ENCODE measurements at regions not wholly inside any gene's neighbourhood (a gene's known extent, or its start where the extent isn't known, plus 50 kb on each side); places are given as distances from the start of the nearest gene placed in this dataset.
"Not testable (repeated sequence)": the region's sequence is repeated elsewhere in the genome, so short reads cannot be mapped to it uniquely, and the experiment has no call there.

- peaks cover 13% of the 10 kb centered on the region for H3K27me3 Mint-ChIP-seq
- H3K27ac Mint-ChIP-seq; ATAC-seq; H3K4me3 Mint-ChIP-seq; POLR2A ChIA-PET; H3K9me3 Mint-ChIP-seq (ENCODE audit: low read depth); H3K4me1 Mint-ChIP-seq; H3K36me3 Mint-ChIP-seq (ENCODE audit: low read depth); DNase-seq: not testable (repeated sequence)
- CTCF ChIA-PET = interaction anchor here (0.7 to 21.7 kb wide), 28 partner anchors 9 to 526 kb away, joined by 3 to 356 read pairs (median 4); no protein-coding TSS in a partner anchor
- intact Hi-C loops (cut with DNase I, micrococcal nuclease) = loop anchor here (1.0 to 2.0 kb wide), 5 partner anchors 85 to 294 kb away; partner anchors contain the start of gene ADRB2 (in 1 of the 2)
These were observed 84.6 kb upstream of the ADRB2 start for GRCh38 chr5:148741766-148742165.

GRCh38 chr5:148744380-148744779, 82.0 kb upstream of the ADRB2 start:
- H3K27me3 Mint-ChIP-seq = peaks cover 11% of the 10 kb centered on the region
- ATAC-seq; H3K9me3 Mint-ChIP-seq (ENCODE audit: low read depth); DNase-seq; H3K27ac Mint-ChIP-seq; H3K4me1 Mint-ChIP-seq; intact Hi-C loops (cut with DNase I, micrococcal nuclease); H3K36me3 Mint-ChIP-seq (ENCODE audit: low read depth); H3K4me3 Mint-ChIP-seq: not testable (repeated sequence)
- ChIA-PET CTCF (interaction anchor here (0.8 to 21.7 kb wide), 4 partner anchors 9 to 290 kb away, joined by 3 to 356 read pairs (median 4); no protein-coding TSS in a partner anchor), POLR2A (interaction anchor here (0.6 kb wide), 1 partner anchor 1161 kb away, joined by 3 read pairs; no protein-coding TSS in a partner anchor)

- ATAC-seq (no peak), DNase-seq (no peak)
- ChIA-PET POLR2A (interaction anchor here (0.6 kb wide), 1 partner anchor 241 kb away, joined by 6 read pairs; no protein-coding TSS in a partner anchor), CTCF (interaction anchor here (0.6 to 2.4 kb wide), 9 partner anchors 9 to 420 kb away, joined by 3 to 8 read pairs (median 3); no protein-coding TSS in a partner anchor)
- Mint-ChIP-seq H3K9me3 (ENCODE audit: low read depth) (no peaks in the 10 kb centered on the region), H3K4me3 (no peak overlapping the region), H3K4me1 (no peaks in the 10 kb centered on the region), H3K27me3 (peaks cover 3% of the 10 kb centered on the region), H3K36me3 (ENCODE audit: low read depth) (no peaks in the 10 kb centered on the region), H3K27ac (no peak overlapping the region)
- intact Hi-C loops (cut with DNase I, micrococcal nuclease) = no loop called here
These were observed 79.4 kb upstream of the ADRB2 start for GRCh38 chr5:148746826-148747535.

GRCh38 chr5:148747536-148747906, 78.9 kb upstream of the ADRB2 start:
- H3K27ac Mint-ChIP-seq = no peak overlapping the region
- CTCF ChIA-PET = interaction anchor here (0.8 to 2.4 kb wide), 5 partner anchors 8 to 210 kb away, joined by 3 to 8 read pairs (median 4); no protein-coding TSS in a partner anchor
- no peaks in the 10 kb centered on the region for H3K9me3 Mint-ChIP-seq (ENCODE audit: low read depth)
- H3K36me3 Mint-ChIP-seq (ENCODE audit: low read depth) = no peaks in the 10 kb centered on the region
- peaks cover 3% of the 10 kb centered on the region for H3K27me3 Mint-ChIP-seq
- no peak overlapping the region for H3K4me3 Mint-ChIP-seq
- DNase-seq (no peak), ATAC-seq (no peak)
- H3K4me1 Mint-ChIP-seq = no peaks in the 10 kb centered on the region
- POLR2A ChIA-PET = no interaction called here
- intact Hi-C loops (cut with DNase I, micrococcal nuclease) = no loop called here

- ChIA-PET POLR2A (no interaction called here), CTCF (interaction anchor here (0.7 to 2.4 kb wide), 3 partner anchors 9 to 209 kb away, joined by 3 to 8 read pairs (median 6); no protein-coding TSS in a partner anchor)
- Mint-ChIP-seq H3K9me3 (ENCODE audit: low read depth) (peaks cover 2% of the 10 kb centered on the region), H3K4me1 (no peaks in the 10 kb centered on the region), H3K4me3 (no peak overlapping the region), H3K36me3 (ENCODE audit: low read depth) (no peaks in the 10 kb centered on the region), H3K27me3 (no peaks in the 10 kb centered on the region), H3K27ac (no peak overlapping the region)
- ATAC-seq = no peak
- intact Hi-C loops (cut with DNase I, micrococcal nuclease) = no loop called here
- DNase-seq = no peak
These were observed 77.6 kb upstream of the ADRB2 start for GRCh38 chr5:148748702-148749392.

GRCh38 chr5:148750614-148751013, 75.8 kb upstream of the ADRB2 start:
- H3K36me3 Mint-ChIP-seq (ENCODE audit: low read depth) = no peaks in the 10 kb centered on the region
- H3K4me1 Mint-ChIP-seq = no peaks in the 10 kb centered on the region
- ChIA-PET CTCF (no interaction called here), POLR2A (interaction anchor here (0.6 kb wide), 1 partner anchor 256 kb away, joined by 4 read pairs; no protein-coding TSS in a partner anchor)
- ATAC-seq (no peak), DNase-seq (no peak)
- H3K27ac Mint-ChIP-seq = no peak overlapping the region
- peaks cover 4% of the 10 kb centered on the region for H3K9me3 Mint-ChIP-seq (ENCODE audit: low read depth)
- no peak overlapping the region for H3K4me3 Mint-ChIP-seq
- no peaks in the 10 kb centered on the region for H3K27me3 Mint-ChIP-seq
- intact Hi-C loops (cut with DNase I, micrococcal nuclease) = no loop called here

GRCh38 chr5:148751025-148751424, 75.4 kb upstream of the ADRB2 start:
- CTCF ChIA-PET = no interaction called here
- intact Hi-C loops (cut with DNase I, micrococcal nuclease) = no loop called here

GRCh38 chr5:148752375-148752774, 74.0 kb upstream of the ADRB2 start:
- H3K4me3 Mint-ChIP-seq; H3K27me3 Mint-ChIP-seq; DNase-seq; H3K36me3 Mint-ChIP-seq (ENCODE audit: low read depth); H3K9me3 Mint-ChIP-seq (ENCODE audit: low read depth); intact Hi-C loops (cut with DNase I, micrococcal nuclease); H3K4me1 Mint-ChIP-seq; H3K27ac Mint-ChIP-seq; CTCF ChIA-PET; ATAC-seq; POLR2A ChIA-PET: not testable (repeated sequence)

More at GRCh38 chr5:148751025-148751424, 75.4 kb upstream of the ADRB2 start:
- DNase-seq (no peak), ATAC-seq (no peak)
- no peaks in the 10 kb centered on the region for H3K4me1 Mint-ChIP-seq
- H3K4me3 Mint-ChIP-seq = no peak overlapping the region
- H3K36me3 Mint-ChIP-seq (ENCODE audit: low read depth) = no peaks in the 10 kb centered on the region
- H3K27me3 Mint-ChIP-seq = peaks cover 1% of the 10 kb centered on the region
- H3K27ac Mint-ChIP-seq = no peak overlapping the region
- POLR2A ChIA-PET = no interaction called here
- H3K9me3 Mint-ChIP-seq (ENCODE audit: low read depth) = peaks cover 4% of the 10 kb centered on the region

GRCh38 chr5:148759101-148759500, 67.3 kb upstream of the ADRB2 start:
- Mint-ChIP-seq H3K36me3 (ENCODE audit: low read depth) (no peaks in the 10 kb centered on the region), H3K27me3 (peaks cover 13% of the 10 kb centered on the region), H3K4me1 (no peaks in the 10 kb centered on the region), H3K9me3 (ENCODE audit: low read depth) (peaks cover 4% of the 10 kb centered on the region), H3K27ac (no peak overlapping the region), H3K4me3 (no peak overlapping the region)
- DNase-seq (no peak), ATAC-seq (no peak)
- POLR2A ChIA-PET = no interaction called here
- CTCF ChIA-PET = interaction anchor here (1.0 kb wide), 1 partner anchor 28 kb away, joined by 4 read pairs; no protein-coding TSS in a partner anchor
- intact Hi-C loops (cut with DNase I, micrococcal nuclease) = no loop called here

GRCh38 chr5:148760945-148761638, 65.3 kb upstream of the ADRB2 start:
- H3K4me3 Mint-ChIP-seq = no peak overlapping the region
- ChIA-PET CTCF (interaction anchor here (0.7 to 2.4 kb wide), 5 partner anchors 14 to 623 kb away, joined by 3 to 6 read pairs (median 3); no protein-coding TSS in a partner anchor), POLR2A (no interaction called here)
- H3K4me1 Mint-ChIP-seq = no peaks in the 10 kb centered on the region
- DNase-seq (peak; percentile 12), ATAC-seq (peak; percentile 39)
- H3K36me3 Mint-ChIP-seq (ENCODE audit: low read depth) = no peaks in the 10 kb centered on the region
- intact Hi-C loops (cut with DNase I, micrococcal nuclease) = no loop called here
- peaks cover 2% of the 10 kb centered on the region for H3K9me3 Mint-ChIP-seq (ENCODE audit: low read depth)
- H3K27me3 Mint-ChIP-seq = peaks cover 12% of the 10 kb centered on the region
- H3K27ac Mint-ChIP-seq = no peak overlapping the region

- peaks cover 21% of the 10 kb centered on the region for H3K27me3 Mint-ChIP-seq
- ChIA-PET POLR2A (no interaction called here), CTCF (no interaction called here)
- DNase-seq = no peak
- no peak overlapping the region for H3K27ac Mint-ChIP-seq
- intact Hi-C loops (cut with DNase I, micrococcal nuclease) = no loop called here
- H3K4me1 Mint-ChIP-seq = no peaks in the 10 kb centered on the region
- H3K36me3 Mint-ChIP-seq (ENCODE audit: low read depth) = no peaks in the 10 kb centered on the region
- no peaks in the 10 kb centered on the region for H3K9me3 Mint-ChIP-seq (ENCODE audit: low read depth)
- no peak for ATAC-seq
- no peak overlapping the region for H3K4me3 Mint-ChIP-seq
These were observed 62.4 kb upstream of the ADRB2 start for GRCh38 chr5:148763996-148764395.
